ENCODE measurements at regions not wholly inside any gene's neighbourhood (a gene's known extent, or its start where the extent isn't known, plus 50 kb on each side); places are given as distances from the start of the nearest gene placed in this dataset.

DNA sequence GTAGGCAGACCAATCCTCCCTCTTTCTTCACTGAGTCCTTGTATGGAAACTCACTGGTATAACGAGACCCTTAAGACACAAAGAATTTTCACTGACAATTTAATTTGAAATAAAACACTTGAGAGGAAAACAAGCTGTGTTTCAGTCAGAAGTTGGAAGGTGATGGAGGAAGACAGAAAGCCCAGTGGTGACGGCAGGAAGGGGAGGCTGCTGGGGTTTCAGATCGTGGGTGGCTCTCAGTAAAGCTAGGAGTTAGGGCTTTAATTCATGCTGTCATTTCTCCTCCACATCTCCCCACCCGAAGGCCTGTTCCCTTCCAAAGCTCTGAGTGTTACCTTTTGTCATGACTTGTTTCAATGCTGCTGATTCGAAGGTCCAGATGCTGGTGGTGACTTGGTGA lies 605.2 kb upstream of the DPP6 start:
- H3K9me3 ChIP-seq (replicated peaks; ENCODE audit: control insufficient read depth, low read depth, low read length), result no peaks in the 10 kb centered on the region
- no peak for DNase-seq
- H3K4me3 ChIP-seq (ENCODE audit: low read length), result no peak overlapping the region
- WGBS (ENCODE audit: insufficient coverage), result 88% methylated on average over 1 of the region's 5 CpGs
- H3K27ac ChIP-seq (ENCODE audit: low read length), result no peak overlapping the region
- no peaks in the 10 kb centered on the region for H3K27me3 ChIP-seq (ENCODE audit: control insufficient read depth, insufficient read depth, low read length)
- no peaks in the 10 kb centered on the region for H3K36me3 ChIP-seq (ENCODE audit: control insufficient read depth, insufficient read depth, low read length)
- H3K4me1 ChIP-seq (ENCODE audit: control insufficient read depth, insufficient read depth, low read length), result peaks cover 7% of the 10 kb centered on the region

DNA sequence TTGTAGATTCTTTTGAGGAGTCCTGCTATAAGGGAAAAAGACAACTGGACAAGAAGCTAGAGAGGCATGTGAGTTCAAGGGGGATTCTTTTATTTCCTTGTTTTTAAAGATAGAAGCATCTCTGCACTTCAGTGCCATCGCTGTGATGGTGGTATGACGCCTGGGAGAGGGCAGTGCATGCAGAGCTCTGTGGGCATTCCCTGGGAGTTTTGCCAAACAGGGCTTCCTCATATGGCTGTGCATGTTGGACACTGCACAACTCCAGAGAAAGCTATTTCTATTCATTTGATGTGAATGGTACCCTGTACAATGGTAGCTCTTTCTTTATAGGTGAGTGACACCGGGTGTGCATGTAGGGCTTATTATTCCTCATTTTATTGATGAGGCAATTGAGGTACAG lies 599.5 kb upstream of the DPP6 start:
- WGBS (ENCODE audit: insufficient coverage), result 86% methylated on average over 2 of the region's 3 CpGs
- no peak overlapping the region for H3K4me3 ChIP-seq (ENCODE audit: low read length)
- H3K27ac ChIP-seq (ENCODE audit: low read length), result no peak overlapping the region
- no peaks in the 10 kb centered on the region for H3K4me1 ChIP-seq (ENCODE audit: control insufficient read depth, insufficient read depth, low read length)
- no peaks in the 10 kb centered on the region for H3K9me3 ChIP-seq (replicated peaks; ENCODE audit: control insufficient read depth, low read depth, low read length)
- no peaks in the 10 kb centered on the region for H3K27me3 ChIP-seq (ENCODE audit: control insufficient read depth, insufficient read depth, low read length)
- DNase-seq, result no peak
- no peaks in the 10 kb centered on the region for H3K36me3 ChIP-seq (ENCODE audit: control insufficient read depth, insufficient read depth, low read length)

- DNase-seq, result no peak
- WGBS (ENCODE audit: insufficient coverage), result 69% methylated on average over 7 of the region's 9 CpGs
- Histone ChIP-seq H3K27ac (ENCODE audit: low read length) (no peak overlapping the region), H3K27me3 (ENCODE audit: control insufficient read depth, insufficient read depth, low read length) (no peaks in the 10 kb centered on the region), H3K9me3 (replicated peaks; ENCODE audit: control insufficient read depth, low read depth, low read length) (no peaks in the 10 kb centered on the region), H3K4me3 (ENCODE audit: low read length) (no peak overlapping the region), H3K4me1 (ENCODE audit: control insufficient read depth, insufficient read depth, low read length) (no peaks in the 10 kb centered on the region), H3K36me3 (ENCODE audit: control insufficient read depth, insufficient read depth, low read length) (no peaks in the 10 kb centered on the region)
These were observed 597.9 kb upstream of the DPP6 start for GRCh38 chr7:153454306-153454705.

DNA sequence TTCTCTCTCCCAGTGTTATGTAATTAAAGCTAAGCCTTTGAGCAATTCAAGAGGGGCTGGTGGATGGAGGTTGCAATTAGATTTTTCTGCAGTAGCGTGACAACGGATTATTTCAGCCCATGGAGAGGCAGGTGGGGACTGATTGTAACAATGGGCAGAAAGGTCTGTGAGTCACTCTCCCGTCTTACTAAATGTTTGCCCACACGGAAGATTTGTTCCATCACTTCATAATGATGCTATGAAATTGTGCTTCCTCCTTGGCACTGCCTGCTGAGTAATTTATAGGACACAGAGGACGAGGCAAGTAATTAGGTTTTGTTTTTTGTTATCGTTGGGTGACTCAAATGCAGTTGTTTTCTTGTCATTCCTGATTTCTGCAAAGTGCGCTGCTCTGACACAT lies 594.5 kb upstream of the DPP6 start:
- Histone ChIP-seq H3K27me3 (ENCODE audit: control insufficient read depth, insufficient read depth, low read length) (no peaks in the 10 kb centered on the region), H3K9me3 (replicated peaks; ENCODE audit: control insufficient read depth, low read depth, low read length) (peaks cover 7% of the 10 kb centered on the region), H3K4me3 (ENCODE audit: low read length) (no peak overlapping the region), H3K4me1 (ENCODE audit: control insufficient read depth, insufficient read depth, low read length) (no peaks in the 10 kb centered on the region), H3K27ac (ENCODE audit: low read length) (no peak overlapping the region), H3K36me3 (ENCODE audit: control insufficient read depth, insufficient read depth, low read length) (no peaks in the 10 kb centered on the region)
- DNase-seq, result no peak
- WGBS (ENCODE audit: insufficient coverage), result 42% methylated on average over 6 of the region's 7 CpGs

GRCh38 chr7:153470004-153470671 lies 582.1 kb upstream of the DPP6 start:
- WGBS (ENCODE audit: insufficient coverage), result 61% methylated on average over 9 of the region's 9 CpGs
- H3K27ac ChIP-seq (ENCODE audit: low read length), result no peak overlapping the region
- DNase-seq, result no peak

GRCh38 chr7:153472516-153472915 lies 579.7 kb upstream of the DPP6 start:
- Histone ChIP-seq H3K4me3 (ENCODE audit: low read length) (no peak overlapping the region), H3K27ac (ENCODE audit: low read length) (no peak overlapping the region), H3K36me3 (ENCODE audit: control insufficient read depth, insufficient read depth, low read length) (no peaks in the 10 kb centered on the region), H3K27me3 (ENCODE audit: control insufficient read depth, insufficient read depth, low read length) (no peaks in the 10 kb centered on the region), H3K9me3 (replicated peaks; ENCODE audit: control insufficient read depth, low read depth, low read length) (no peaks in the 10 kb centered on the region), H3K4me1 (ENCODE audit: control insufficient read depth, insufficient read depth, low read length) (no peaks in the 10 kb centered on the region)
- 70% methylated on average over 5 of the region's 7 CpGs for WGBS (ENCODE audit: insufficient coverage)
- DNase-seq, result no peak

More at GRCh38 chr7:153470004-153470671, 582.1 kb upstream of the DPP6 start:
- Histone ChIP-seq H3K36me3 (ENCODE audit: control insufficient read depth, insufficient read depth, low read length) (no peaks in the 10 kb centered on the region), H3K4me1 (ENCODE audit: control insufficient read depth, insufficient read depth, low read length) (no peaks in the 10 kb centered on the region), H3K27me3 (ENCODE audit: control insufficient read depth, insufficient read depth, low read length) (no peaks in the 10 kb centered on the region), H3K4me3 (ENCODE audit: low read length) (no peak overlapping the region), H3K9me3 (replicated peaks; ENCODE audit: control insufficient read depth, low read depth, low read length) (no peaks in the 10 kb centered on the region)

GRCh38 chr7:153473185-153473584 lies 579.0 kb upstream of the DPP6 start:
- Histone ChIP-seq H3K4me1 (ENCODE audit: control insufficient read depth, insufficient read depth, low read length) (no peaks in the 10 kb centered on the region), H3K4me3 (ENCODE audit: low read length) (no peak overlapping the region), H3K36me3 (ENCODE audit: control insufficient read depth, insufficient read depth, low read length) (no peaks in the 10 kb centered on the region), H3K27ac (ENCODE audit: low read length) (no peak overlapping the region), H3K9me3 (replicated peaks; ENCODE audit: control insufficient read depth, low read depth, low read length) (peaks cover 2% of the 10 kb centered on the region), H3K27me3 (ENCODE audit: control insufficient read depth, insufficient read depth, low read length) (no peaks in the 10 kb centered on the region)
- DNase-seq, result peak; percentile 15
- no CpG with 5 or more reads among the region's 1 CpG for WGBS (ENCODE audit: insufficient coverage)

- Histone ChIP-seq H3K36me3 (ENCODE audit: control insufficient read depth, insufficient read depth, low read length) (no peaks in the 10 kb centered on the region), H3K27ac (ENCODE audit: low read length) (no peak overlapping the region), H3K27me3 (ENCODE audit: control insufficient read depth, insufficient read depth, low read length) (no peaks in the 10 kb centered on the region), H3K4me3 (ENCODE audit: low read length) (no peak overlapping the region), H3K4me1 (ENCODE audit: control insufficient read depth, insufficient read depth, low read length) (no peaks in the 10 kb centered on the region), H3K9me3 (replicated peaks; ENCODE audit: control insufficient read depth, low read depth, low read length) (peaks cover 5% of the 10 kb centered on the region)
- WGBS (ENCODE audit: insufficient coverage), result 37% methylated on average over 2 of the region's 3 CpGs
- DNase-seq, result peak; percentile 67
These were observed 577.0 kb upstream of the DPP6 start for GRCh38 chr7:153475239-153475638.

DNA sequence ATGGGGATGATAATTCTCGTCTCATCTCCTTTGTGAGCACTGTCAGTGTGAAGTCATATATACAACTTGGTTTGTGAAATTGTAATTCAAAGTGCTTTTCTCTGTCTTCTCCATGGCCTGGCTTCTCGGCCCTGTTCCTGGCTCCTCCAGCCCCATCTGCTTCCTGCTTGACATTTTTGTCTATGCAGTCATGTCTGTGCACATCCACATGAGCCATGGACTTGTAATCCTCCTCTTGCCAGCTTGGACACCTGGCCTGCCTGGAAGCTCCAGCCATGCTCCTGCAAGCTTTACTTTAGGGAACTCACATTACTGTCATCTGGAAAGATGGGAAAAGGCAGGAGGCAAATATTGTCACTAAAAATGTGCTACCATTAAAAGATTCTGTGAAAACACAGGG lies 576.0 kb upstream of the DPP6 start:
- H3K9me3 ChIP-seq (replicated peaks; ENCODE audit: control insufficient read depth, low read depth, low read length), result peaks cover 5% of the 10 kb centered on the region
- no peak for DNase-seq
- no peaks in the 10 kb centered on the region for H3K4me1 ChIP-seq (ENCODE audit: control insufficient read depth, insufficient read depth, low read length)
- no peak overlapping the region for H3K27ac ChIP-seq (ENCODE audit: low read length)
- H3K27me3 ChIP-seq (ENCODE audit: control insufficient read depth, insufficient read depth, low read length), result no peaks in the 10 kb centered on the region
- H3K4me3 ChIP-seq (ENCODE audit: low read length), result no peak overlapping the region
- 50% methylated on average over 1 of the region's 2 CpGs for WGBS (ENCODE audit: insufficient coverage)
- H3K36me3 ChIP-seq (ENCODE audit: control insufficient read depth, insufficient read depth, low read length), result no peaks in the 10 kb centered on the region

GRCh38 chr7:153496257-153496656 lies 555.9 kb upstream of the DPP6 start:
- Histone ChIP-seq H3K9me3 (replicated peaks; ENCODE audit: control insufficient read depth, low read depth, low read length) (no peaks in the 10 kb centered on the region), H3K4me1 (ENCODE audit: control insufficient read depth, insufficient read depth, low read length) (no peaks in the 10 kb centered on the region), H3K4me3 (ENCODE audit: low read length) (no peak overlapping the region), H3K27ac (ENCODE audit: low read length) (no peak overlapping the region), H3K36me3 (ENCODE audit: control insufficient read depth, insufficient read depth, low read length) (no peaks in the 10 kb centered on the region), H3K27me3 (ENCODE audit: control insufficient read depth, insufficient read depth, low read length) (no peaks in the 10 kb centered on the region)
- peak; percentile 69 for DNase-seq
- no CpG with 5 or more reads among the region's 2 CpGs for WGBS (ENCODE audit: insufficient coverage)

DNA sequence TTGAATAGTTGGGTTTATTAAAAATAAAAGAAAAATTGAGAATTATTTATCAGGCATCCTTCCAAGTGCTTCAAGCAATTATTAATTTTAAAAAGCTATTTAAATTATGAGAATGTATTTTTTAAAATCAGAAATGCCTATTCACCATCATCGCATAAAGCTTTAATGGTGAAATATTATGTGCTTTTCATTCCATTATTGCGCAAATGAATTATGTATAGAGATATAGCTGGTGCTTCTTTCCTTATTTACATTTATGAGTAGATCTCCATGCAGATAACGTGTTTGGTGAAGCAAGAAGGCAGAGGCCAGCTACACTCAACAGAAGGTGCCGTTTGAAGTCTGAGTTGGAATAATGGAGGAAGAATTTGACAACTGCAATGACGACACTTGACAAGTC lies 549.1 kb upstream of the DPP6 start:
- Histone ChIP-seq H3K36me3 (ENCODE audit: control insufficient read depth, insufficient read depth, low read length) (no peaks in the 10 kb centered on the region), H3K4me1 (ENCODE audit: control insufficient read depth, insufficient read depth, low read length) (no peaks in the 10 kb centered on the region), H3K9me3 (replicated peaks; ENCODE audit: control insufficient read depth, low read depth, low read length) (peaks cover 4% of the 10 kb centered on the region), H3K4me3 (ENCODE audit: low read length) (no peak overlapping the region), H3K27ac (ENCODE audit: low read length) (no peak overlapping the region), H3K27me3 (ENCODE audit: control insufficient read depth, insufficient read depth, low read length) (no peaks in the 10 kb centered on the region)
- DNase-seq, result no peak
- WGBS (ENCODE audit: insufficient coverage), result no CpG with 5 or more reads among the region's 5 CpGs
